BE2C (cell line): ENCODE measurements at regions not wholly inside any gene's neighbourhood (a gene's known extent, or its start where the extent isn't known, plus 50 kb on each side); places are given as distances from the start of the nearest gene placed in this dataset.

Experiments
- DNase-seq: peaks from one replicate; pipeline ENCODE4 v3.0.0-alpha.2; 2020
- H3K27me3 ChIP-seq: fragments of 250-450 bp; sonication (Bioruptor Pico); 2 replicates; pipeline ENCODE4 v1.5.1; 2020; ENCODE audit warnings: mild to moderate bottlenecking
- H3K36me3 ChIP-seq: fragments of 250-450 bp; sonication (Bioruptor Pico); 2 replicates; pipeline ENCODE4 v1.5.1; 2020; ENCODE audit warnings: mild to moderate bottlenecking
- H3K4me1 ChIP-seq: fragments of 250-450 bp; sonication (Bioruptor Pico); 2 replicates; pipeline ENCODE4 v1.5.1; 2020
- H3K4me3 ChIP-seq: 2 replicates; pipeline ENCODE4 v1.5.1; 2011; ENCODE audit warnings: low read depth, low read length
- H3K9me3 ChIP-seq: fragments of 250-450 bp; sonication (Bioruptor Pico); 2 replicates; pipeline ENCODE4 v1.5.1; 2020
- CTCF ChIP-seq: IDR thresholded peaks from 2 replicates; pipeline ENCODE4 v1.5.1; 2012; ENCODE audit warnings: mild to moderate bottlenecking, low read depth, low read length

- DNase-seq, result no peak
- Histone ChIP-seq H3K27me3 (no peaks in the 10 kb centered on the region), H3K4me1 (no peaks in the 10 kb centered on the region), H3K36me3 (no peaks in the 10 kb centered on the region), H3K9me3 (no peaks in the 10 kb centered on the region), H3K4me3 (no peak overlapping the region)
- no peak for TF ChIP-seq CTCF
These were observed 94.7 kb upstream of the SLC22A11 start for GRCh38 chr11:64461081-64461480.

DNA sequence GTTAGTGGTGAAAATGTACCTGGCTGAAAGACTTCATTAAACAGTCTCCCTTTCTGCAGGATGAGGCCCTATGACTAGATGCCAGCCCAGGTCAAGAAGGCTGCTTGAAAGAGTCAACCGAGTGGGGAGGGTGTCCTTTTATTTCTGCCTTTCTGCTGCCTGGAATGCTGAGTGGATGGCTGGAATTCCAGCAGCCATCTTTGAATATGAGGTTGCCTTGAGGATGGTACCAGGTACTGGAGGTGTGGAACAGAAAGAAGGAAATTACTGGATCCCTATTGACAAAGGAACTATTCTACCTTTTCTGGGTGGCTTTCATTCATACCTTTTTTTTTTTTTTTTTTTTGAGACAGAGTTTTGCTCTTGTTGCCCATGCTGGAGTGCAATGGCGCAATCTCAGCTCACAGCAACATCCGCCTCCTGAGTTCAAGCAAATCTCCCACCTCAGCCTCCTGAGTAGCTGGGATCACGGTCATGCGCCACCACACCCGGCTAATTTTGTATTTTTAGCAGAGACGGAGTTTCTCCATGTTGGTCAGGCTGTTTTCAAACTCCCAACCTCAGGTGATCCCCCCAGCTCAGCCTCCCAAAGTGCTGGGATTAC lies 89.5 kb upstream of the SLC22A11 start:
- H3K9me3 ChIP-seq, result no peaks in the 10 kb centered on the region
- peaks cover 3% of the 10 kb centered on the region; the same call in 1 of the 2 replicates for H3K27me3 ChIP-seq
- H3K36me3 ChIP-seq, result no peaks in the 10 kb centered on the region
- DNase-seq, result no peak
- H3K4me1 ChIP-seq, result no peaks in the 10 kb centered on the region
- H3K4me3 ChIP-seq, result no peak overlapping the region
- TF ChIP-seq CTCF, result no peak

- no peak for DNase-seq
- no peaks in the 10 kb centered on the region for H3K4me1 ChIP-seq
- peaks cover 3% of the 10 kb centered on the region; the same call in 1 of the 2 replicates for H3K27me3 ChIP-seq
- H3K9me3 ChIP-seq, result no peaks in the 10 kb centered on the region
- no peaks in the 10 kb centered on the region for H3K36me3 ChIP-seq
- H3K4me3 ChIP-seq, result no peak overlapping the region
- no peak for TF ChIP-seq CTCF
These were observed 86.5 kb upstream of the SLC22A11 start for GRCh38 chr11:64469288-64469687.

GRCh38 chr11:64472593-64473455 lies 82.9 kb upstream of the SLC22A11 start:
- H3K36me3 ChIP-seq, result no peaks in the 10 kb centered on the region
- DNase-seq, result no peak
- no peak for TF ChIP-seq CTCF
- no peak overlapping the region for H3K4me3 ChIP-seq
- no peaks in the 10 kb centered on the region for H3K9me3 ChIP-seq
- peaks cover 3% of the 10 kb centered on the region; the same call in 1 of the 2 replicates for H3K27me3 ChIP-seq
- H3K4me1 ChIP-seq, result no peaks in the 10 kb centered on the region

DNA sequence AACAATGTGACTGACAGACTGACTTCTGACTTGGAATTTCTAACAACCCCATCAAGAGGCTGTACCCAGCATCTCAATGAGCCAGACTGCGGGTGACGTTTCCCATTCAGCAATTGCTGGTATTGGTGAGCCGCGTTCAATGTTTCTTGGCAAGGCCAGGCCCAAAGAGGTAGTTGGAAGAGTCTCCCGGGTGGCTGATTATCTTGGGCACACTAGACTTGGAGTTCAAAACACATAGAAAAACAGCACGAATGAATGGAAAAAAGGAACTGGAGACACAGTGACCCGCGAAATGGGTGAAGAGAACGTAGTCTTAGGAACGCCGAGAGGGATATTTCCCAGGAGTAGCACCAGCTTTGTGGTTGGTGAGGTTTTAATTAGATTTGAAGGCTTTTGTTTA lies 81.1 kb upstream of the SLC22A11 start:
- DNase-seq, result no peak
- Histone ChIP-seq H3K4me1 (no peaks in the 10 kb centered on the region), H3K36me3 (no peaks in the 10 kb centered on the region), H3K4me3 (no peak overlapping the region), H3K9me3 (no peaks in the 10 kb centered on the region), H3K27me3 (no peaks in the 10 kb centered on the region)
- no peak for TF ChIP-seq CTCF

GRCh38 chr11:64475145-64475544 lies 80.6 kb upstream of the SLC22A11 start:
- no peak for DNase-seq
- TF ChIP-seq CTCF, result no peak
- Histone ChIP-seq H3K36me3 (no peaks in the 10 kb centered on the region), H3K4me3 (no peak overlapping the region), H3K4me1 (no peaks in the 10 kb centered on the region), H3K27me3 (no peaks in the 10 kb centered on the region), H3K9me3 (no peaks in the 10 kb centered on the region)
